ENCODE measurements at regions not wholly inside any gene's neighbourhood (a gene's known extent, or its start where the extent isn't known, plus 50 kb on each side); places are given as distances from the start of the nearest gene placed in this dataset.
"Not testable (repeated sequence)": the region's sequence is repeated elsewhere in the genome, so short reads cannot be mapped to it uniquely, and the experiment has no call there.

GRCh38 chr5:102666164-102666946, 88.8 kb upstream of the PAM start:
- DNase-seq = no peak

GRCh38 chr5:102668220-102668932, 86.7 kb upstream of the PAM start:
- DNase-seq = no peak

DNA sequence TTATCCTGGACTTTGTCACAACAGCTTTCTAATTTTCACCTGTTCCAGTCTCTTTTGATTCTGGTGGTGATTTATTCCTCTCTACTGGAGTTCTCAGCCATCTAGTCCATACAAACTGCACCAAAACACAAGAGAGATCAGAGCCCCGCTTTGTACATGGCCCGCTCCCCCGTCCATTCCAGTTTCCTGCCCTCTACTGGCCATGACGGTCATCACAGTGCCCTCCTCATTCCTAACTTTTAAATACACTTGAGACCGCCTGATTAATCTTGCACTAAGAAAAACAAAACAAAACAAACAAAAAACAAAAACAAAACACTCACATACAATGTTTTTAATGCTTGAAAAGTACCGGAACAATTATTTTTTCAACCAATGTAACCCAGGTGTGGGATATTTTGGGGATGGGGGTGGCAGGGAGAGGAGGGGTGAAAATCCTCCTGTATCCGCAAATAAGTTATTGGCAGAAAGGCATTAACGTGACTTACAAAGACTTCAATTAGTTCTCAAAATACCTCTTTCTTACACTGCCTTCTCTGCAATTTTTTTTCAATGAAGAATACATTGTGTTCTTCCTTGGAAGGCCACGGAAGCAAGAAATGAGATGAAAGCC, 84.8 kb upstream of the PAM start:
- DNase-seq = no peak

- not testable (repeated sequence) for DNase-seq
Observed at GRCh38 chr5:102671033-102671734, 83.9 kb upstream of the PAM start.

- DNase-seq = no peak
Observed at GRCh38 chr5:102678267-102679058, 76.6 kb upstream of the PAM start.

DNA sequence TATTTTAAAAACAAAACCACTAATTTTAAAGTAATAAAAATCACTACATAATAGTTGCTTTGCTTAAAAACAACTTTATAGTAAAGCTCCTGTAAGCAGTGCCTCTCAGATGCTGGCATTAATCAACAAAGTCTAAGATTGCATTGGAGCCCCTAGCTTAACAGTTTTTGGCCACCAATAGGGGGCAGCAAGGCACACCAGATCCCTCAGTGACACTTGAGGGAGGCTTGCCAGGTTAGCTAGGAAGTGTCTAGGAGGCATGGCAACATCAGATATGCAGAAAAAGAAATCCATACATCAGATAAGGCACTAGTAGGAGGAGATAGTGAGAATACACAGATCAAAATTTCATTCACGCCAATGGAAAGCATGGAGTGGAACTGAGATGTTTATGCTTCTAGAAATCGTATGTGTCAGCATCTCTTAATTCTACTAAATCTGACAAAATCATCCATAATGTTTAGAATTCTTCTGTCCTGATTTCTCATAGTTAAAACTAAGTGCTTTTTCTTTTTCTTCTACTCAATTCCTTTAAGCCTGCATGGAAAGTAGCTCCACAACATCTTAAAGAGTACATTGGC, 73.6 kb upstream of the PAM start:
- peak; percentile 57 for DNase-seq

- DNase-seq = no peak
Observed at GRCh38 chr5:102682101-102682647, 72.9 kb upstream of the PAM start.

- DNase-seq = not testable (repeated sequence)
Observed at GRCh38 chr5:102688076-102688475, 67.0 kb upstream of the PAM start.

DNA sequence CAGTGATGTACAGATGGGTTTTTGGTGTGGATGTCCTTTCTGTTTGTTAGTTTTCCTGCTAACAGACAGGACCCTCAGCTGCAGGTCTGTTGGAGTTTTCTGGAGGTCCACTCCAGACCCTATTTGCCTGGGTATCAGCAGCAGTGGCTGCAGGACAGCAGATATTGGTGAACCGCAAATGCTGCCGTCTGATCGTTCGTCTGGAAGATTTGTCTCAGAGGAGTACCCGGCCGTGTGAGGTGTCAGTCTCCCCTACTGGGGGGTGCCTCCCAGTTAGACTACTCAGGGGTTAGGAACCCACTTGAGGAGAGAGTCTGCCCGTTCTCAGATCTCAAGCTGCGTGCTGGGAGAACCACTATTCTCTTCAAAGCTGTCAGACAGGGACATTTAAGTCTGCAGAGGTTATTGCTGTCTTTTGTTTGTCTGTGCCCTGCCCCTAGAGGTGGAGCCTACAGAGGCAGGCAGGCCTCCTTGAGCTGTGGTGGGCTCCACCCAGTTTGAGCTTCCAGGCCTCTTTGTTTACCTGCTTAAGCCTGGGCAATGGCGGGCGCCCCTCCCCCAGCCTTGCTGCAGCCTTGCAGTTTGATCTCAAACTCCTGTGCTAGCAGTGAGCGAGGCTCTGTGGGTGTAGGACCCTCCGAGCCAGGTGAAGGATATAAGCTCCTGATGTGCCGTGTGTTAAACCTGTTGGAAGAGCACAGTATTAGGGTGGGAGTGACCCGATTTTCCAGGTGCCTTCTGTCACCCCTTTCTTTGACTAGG, 66.3 kb upstream of the PAM start:
- DNase-seq = not testable (repeated sequence)

DNA sequence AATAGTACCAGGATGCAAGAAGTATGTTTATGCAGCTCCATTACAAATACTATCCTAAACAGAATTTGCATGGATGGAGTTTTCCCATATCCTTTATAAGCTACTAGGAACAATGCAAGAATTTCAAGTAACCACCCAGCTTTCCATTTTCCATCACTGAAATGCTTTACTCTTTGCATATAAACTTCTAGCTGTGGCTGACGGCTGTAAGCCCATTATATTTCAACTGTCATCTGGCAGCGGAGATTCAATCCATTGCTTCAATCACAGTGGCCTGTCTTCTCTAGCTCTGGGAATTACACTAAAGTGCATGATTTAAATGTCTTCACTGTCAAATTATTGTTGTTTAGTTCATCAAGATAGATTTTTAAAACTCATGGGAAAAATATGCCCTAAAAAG, 64.2 kb upstream of the PAM start:
- no peak for DNase-seq

GRCh38 chr5:102691434-102691833, 63.7 kb upstream of the PAM start:
- DNase-seq = no peak

DNA sequence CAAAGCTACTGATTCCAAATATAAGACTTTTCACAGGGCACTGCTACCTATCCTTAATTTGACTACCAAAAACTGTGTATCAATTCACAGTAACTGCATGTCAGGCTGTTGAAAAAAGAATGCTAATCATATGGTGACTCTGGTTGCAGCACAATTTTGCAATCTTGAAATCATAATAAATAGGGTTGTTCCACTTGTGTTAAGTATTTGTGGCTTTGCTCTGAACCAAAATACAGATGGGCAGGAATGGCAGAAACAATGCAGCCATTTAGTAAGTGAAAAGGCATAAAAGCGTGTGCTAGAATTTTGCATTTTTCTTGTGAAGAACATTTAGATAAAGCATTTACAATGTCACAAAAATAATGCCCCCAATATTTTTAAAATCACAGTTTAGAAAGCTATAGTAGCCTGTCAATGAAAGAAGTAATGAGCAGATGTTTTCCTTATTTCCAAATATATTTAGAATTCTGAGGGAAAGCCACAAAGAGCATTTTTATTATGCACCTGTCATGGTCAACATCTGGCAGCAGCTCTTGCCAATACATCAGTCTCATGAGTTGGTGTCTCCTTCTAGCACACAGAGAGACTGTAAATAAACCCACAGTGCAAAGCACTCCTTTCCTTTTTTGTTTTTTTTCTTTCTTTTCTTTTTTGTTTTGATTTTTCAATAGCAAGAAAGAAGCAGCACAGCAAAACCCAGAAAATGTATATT, 54.8 kb upstream of the PAM start:
- no peak for DNase-seq

DNA sequence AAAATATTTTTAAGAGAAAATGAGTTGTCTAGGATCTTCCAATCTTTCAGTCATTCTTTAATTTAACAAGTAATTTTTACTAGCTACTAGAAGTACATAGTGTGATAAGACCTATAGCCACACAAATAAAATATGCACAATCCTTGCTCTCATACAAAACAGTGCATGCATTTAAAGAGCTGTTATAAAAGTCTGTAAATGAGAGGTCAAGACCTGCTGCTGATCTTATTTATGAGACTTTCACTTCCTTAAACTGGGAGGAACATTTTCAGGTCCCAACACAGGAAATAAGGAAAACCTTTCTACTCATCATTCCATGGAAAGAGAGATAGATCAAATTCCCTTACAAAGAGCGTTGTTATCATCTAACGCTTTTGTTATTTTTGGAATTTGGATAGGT, 54.2 kb upstream of the PAM start:
- DNase-seq = no peak

DNA sequence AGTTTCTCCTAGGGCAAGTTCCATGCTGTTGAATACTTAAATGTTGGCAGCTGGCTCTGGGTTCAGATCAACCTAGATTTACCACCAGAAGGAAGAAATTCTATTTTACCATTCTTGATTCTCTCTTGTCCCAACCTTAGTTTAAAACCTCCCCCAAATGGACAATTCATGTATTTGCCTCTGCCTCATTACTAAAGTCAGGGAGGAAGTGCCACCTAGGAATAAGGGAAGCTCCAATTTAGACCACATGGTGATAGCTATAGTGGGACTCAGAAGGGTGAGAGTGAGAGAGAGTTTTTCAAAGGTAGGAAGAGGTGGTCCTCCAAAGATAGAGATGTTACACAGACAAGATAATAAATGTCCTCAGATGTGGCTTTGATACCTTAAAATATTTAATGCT, 53.4 kb upstream of the PAM start:
- no peak for DNase-seq
